Inflammatory macrophage treated with lipopolysaccharide for 4 hours (primary cell): ENCODE measurements at regions not wholly inside any gene's neighbourhood (a gene's known extent, or its start where the extent isn't known, plus 50 kb on each side); places are given as distances from the start of the nearest gene placed in this dataset.
"Not testable (repeated sequence)": the region's sequence is repeated elsewhere in the genome, so short reads cannot be mapped to it uniquely, and the experiment has no call there.

Experiments
- DNase-seq: peaks from one replicate; pipeline ENCODE4 v3.0.0-alpha.2; 2020

DNA sequence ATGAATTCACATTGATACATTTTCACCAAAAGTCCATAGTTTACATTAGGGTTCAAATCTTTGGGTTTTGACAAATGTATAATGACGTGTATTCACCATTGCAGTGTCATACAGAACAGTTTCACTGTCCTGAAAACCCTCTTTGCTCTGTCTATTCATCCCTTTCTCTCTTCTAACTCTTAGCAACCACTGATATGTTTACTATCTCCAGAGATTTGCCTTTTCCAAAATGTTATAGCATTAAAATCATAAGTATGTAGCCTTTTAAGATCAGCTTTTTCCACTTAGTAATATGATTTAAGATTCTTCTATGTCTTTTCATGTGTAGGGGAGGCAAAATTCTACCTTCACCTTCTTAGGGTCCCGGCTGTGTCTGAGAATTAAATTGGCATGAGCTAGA is 203.8 kb downstream of the TPRG1 start:
- DNase-seq = no peak

DNA sequence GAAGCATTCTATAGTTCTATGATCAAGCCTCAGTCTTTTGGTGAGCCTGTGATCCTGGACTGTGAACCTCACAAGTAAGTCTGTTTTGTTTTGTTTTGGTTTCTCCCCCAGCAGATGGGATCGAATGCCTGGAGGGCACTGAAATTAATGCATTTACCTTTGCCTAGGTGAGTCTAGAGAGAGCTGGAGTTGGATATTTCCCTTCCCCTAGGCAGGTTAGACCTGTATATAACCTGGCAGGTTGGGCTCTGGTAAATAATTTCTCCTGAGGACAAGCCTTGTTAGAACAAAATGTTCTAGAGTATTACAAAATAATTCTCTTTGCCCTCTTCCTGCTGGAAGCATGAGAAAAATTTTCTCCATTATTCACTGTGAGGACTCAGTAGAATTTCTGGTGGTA is 211.9 kb downstream of the TPRG1 start:
- no peak for DNase-seq

DNA sequence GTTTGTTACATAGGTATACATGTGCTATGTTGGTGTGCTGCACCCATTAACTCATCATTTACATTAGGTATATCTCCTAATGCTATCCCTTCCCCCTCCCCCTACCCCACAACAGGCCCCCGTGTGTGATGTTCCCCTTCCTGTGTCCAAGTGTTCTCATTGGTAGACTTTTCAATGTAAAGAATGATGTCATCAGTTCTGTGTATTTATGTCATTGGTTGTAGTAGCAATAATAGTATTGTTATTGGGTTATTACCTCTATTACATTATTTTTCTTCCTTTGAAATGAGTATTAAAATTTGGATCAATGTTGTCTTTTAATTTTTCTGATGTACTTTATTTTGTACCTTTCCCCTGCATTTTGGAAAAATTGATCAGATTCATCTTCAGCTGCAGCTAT is 214.1 kb downstream of the TPRG1 start:
- DNase-seq = not testable (repeated sequence)

DNA sequence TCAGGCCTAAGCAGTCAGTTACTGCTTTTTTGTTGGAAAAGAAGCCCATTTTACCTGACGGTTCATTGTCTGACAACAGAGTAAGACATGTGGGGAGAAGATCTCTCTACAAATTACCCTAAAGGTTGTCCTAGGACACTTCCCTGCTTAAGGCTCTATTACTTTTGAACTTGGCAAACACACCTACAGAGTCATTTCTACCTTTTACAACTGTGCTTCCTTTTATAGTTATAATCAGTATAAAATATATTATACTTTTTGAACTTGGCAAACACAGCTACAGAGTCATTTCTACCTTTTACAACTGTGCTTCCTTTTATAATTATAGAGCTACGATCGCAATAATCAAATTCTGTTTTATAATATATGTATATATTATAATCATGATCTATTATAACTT is 215.0 kb downstream of the TPRG1 start:
- DNase-seq = no peak

DNA sequence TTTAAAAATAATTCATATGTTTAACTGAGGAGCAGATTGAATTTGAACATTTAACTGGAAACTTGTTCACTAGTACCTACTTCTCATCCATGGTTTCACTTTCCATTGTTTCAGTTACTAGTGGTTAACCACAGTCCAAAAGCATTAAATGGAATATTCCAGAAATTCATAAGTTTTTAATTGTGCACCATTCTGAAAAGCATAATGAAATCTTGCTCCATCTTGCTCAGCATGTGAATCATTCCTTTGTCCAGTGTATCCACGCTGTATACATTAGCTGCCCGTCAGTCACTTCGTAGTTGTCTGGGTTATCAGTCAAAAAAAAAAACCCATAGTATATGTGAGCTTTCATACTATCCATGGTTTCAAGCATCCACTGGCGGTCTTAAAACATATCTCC is 217.6 kb downstream of the TPRG1 start:
- peak; percentile 21 for DNase-seq

DNA sequence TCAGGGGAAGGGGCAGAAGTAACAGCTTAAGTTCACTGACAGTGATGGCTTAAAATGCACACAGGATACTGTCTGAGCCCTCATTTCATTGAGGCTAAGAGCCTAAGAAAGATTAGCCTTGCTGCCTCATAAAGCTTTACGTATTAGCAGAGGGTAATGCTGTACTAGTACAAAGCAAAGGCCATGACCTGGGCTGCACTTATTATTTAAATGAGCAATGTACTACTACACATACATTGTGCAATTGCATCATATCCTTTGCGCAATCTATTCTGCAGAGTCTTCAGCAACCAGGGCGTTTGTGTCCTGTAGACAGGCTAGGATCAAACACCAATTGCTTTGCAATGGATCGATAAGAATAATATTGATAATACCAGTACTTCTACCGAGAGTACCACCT is 221.8 kb downstream of the TPRG1 start:
- DNase-seq = peak; percentile 77

DNA sequence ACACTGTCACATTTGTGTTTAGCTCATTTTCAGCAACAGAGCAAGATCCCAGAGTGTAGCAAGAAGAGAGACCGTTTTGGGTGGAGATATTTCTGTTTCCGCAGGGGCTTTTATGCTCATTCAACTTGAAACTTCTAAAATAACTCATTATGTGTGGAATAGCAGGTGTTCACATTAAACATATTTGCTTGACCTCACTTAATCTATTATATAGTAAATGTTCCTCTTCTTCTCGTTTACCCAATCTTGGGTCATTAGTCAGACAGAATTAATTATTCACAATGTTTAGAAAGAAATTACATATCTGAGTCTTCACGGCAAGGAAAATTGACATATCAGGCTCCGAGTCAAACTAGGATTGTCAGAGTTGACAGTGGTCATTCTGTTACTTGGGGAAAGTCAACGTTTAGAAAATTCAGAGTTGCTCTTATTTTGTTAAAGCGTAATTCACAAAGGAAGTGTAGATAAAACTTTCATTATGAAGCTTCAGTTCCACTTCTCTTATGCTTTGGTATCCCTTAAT is 222.9 kb downstream of the TPRG1 start:
- peak; percentile 1 for DNase-seq

DNA sequence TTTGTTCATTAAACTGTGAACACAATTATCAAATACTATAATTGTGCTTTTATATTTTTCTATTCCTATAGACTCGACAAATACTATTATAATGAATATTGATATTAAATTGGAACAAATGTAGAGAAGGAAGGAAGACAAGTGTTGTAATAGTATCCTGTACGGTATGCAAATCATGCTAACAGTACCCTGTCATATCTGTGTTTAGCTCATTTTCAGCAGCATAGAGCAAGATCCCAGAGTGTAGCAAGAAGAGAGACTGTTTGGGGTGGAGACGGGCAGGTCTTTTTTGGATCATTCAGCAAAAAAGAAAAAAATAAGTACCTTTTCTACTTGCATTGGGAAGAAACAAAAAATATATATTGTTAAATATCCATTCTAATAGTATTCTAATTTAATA is 224.1 kb downstream of the TPRG1 start:
- peak; percentile 14 for DNase-seq

DNA sequence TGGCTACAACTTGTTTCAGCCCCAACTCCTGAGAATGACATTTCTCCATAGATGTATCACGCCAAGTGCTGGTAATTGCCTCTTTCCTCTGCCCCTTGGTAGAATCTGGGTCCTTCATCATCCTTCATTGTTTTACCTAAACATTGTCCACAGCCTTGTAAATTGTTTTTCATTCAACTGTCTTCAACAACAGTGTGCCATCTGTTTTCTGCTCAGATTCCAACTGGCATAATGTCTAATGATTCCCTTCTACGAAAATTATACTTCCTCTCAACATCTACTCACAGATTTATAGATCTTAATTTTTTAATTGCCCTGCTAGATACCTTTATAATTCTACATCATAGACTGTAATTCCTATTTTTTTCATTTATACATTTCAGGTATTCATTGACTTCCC is 226.9 kb downstream of the TPRG1 start:
- DNase-seq = no peak

DNA sequence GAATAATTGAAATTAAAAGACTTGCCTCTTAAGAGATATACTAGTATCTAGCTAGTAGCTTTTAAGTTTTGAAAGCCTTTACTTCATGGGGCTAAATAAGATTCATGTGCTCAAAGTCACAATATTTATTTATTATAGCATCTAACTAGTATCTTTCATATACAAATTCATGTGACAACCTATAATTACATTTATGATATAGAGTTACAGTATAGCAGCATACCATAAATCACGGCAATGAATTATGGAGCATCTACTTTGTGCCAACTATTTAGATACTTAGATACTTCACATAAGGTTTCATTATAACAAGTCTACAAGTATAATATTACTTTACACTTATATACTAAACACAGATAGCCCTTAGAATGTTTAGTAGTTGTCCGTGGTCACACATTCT is 229.4 kb downstream of the TPRG1 start:
- DNase-seq = no peak

DNA sequence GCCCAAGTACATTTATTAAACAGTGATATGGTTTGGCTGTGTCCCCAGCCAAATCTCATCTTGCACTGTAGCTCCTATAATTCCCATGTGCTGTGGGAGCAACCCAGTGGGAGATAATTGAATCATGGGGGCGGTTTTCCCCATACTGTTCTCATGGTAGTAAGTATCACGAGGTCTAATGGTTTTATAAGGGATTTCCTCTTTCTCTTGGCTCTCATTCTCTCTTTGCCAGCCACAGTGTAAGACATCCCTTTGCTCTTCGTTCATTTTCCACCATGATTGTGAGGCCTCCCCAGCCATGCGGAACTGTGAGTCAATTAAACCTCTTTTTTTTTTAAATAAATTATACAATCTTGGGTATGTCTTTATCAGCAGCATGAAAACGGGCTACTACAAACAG is 228.0 kb upstream of the TP63 start:
- no peak for DNase-seq

DNA sequence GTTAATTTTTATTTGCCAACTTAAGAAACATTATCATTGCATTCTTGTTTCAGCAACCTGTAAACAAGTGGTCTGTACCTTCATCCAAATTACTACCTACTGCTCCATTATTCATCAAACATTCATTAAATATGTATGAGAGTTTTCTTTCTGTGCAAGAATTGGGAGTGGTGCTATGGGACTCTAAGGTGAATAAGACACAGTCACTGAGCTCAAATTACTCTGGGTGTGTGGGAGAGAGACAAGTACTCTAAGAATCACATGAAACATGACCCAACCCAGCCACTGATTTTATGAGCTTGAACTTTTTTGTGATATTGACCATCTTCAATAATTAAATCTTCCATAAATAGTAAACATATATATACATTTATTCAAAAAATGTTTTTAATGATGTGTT is 227.2 kb upstream of the TP63 start:
- DNase-seq = no peak

DNA sequence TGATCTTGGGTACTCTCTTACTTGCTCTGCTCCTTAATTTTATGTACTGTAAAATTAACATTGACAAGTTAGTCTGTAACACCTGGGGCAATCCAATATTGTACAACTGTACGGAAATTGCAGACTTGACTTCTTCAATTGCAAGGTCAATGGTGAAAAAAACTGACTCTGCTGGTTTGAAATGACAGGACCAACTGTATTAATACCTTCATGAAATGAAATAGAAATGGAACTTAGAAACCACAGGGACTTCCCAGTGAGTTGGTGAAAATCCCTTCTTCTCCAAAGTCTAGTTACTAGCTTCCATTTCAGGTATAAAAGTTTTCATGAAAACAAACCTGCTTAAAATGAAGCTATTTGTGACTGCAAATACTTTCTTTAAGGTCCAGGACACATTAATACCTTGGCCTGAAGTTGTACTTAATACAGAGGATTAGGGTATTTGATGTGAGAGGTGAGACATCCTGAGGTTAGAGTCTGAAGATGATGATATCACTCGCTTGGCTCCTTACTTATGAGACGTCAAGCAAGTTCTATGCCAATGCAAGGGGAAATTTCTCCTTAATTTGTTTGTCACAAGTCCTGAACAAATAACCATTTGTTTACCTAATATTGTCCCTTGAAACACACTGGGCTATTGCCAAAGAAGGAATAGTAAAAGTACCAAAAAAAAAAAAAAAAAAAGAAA is 226.2 kb upstream of the TP63 start:
- no peak for DNase-seq

DNA sequence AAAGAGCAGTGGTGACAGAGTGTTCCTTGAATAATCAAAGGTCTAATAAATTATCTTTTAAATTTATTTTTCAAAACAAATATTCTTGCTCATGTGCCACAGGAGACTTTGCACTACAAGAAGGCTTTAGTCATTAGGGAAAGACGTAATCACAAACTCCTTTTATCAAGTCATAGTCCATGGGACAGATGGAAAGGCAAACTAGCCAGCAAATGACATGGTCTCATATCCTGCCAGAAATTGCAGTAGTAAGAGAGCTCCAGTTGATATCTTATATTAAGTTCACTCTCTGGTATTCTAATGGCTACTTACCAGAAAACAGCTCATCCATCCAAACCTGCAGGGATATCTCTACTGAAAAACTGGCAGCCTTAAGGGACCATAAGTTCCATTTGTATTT is 225.0 kb upstream of the TP63 start:
- no peak for DNase-seq

DNA sequence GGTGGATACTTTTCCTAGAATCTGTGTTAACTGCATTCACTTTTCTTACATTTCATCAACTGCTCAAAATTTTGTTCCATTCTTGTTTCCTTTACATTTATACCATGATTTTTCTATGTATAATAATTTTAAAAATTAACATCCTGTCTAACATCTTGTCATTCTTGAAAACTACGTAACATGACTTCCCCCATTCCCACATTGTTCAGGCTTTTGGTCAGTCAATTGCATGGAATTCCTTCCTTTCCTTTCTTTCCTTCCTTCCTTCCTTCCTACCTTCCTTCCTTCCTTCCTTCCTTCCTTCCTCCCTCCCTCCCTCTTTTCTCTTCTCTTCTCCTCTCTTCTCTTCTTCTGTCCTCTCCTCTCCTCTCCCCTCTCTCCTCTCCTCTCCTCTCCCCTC is 220.7 kb upstream of the TP63 start:
- no peak for DNase-seq

DNA sequence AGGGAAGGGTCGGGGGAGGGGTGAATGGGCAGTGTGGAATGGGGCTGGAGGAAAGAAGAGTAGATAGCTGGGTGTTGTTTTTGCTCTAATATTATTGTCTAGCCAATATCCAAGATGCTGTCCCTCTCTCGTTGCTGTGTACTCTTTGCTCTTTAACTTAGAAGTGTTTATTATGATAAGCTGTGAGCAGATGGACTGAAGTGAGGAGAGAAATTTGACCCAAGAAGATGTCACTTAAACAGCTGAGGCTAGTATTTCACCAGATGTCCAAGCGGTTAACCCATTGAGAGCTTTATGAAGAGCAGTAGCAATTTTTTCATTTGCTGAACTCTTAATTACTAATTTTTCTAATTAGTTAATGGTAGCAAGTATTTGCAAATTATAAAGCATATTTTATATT is 212.2 kb upstream of the TP63 start:
- DNase-seq = no peak

DNA sequence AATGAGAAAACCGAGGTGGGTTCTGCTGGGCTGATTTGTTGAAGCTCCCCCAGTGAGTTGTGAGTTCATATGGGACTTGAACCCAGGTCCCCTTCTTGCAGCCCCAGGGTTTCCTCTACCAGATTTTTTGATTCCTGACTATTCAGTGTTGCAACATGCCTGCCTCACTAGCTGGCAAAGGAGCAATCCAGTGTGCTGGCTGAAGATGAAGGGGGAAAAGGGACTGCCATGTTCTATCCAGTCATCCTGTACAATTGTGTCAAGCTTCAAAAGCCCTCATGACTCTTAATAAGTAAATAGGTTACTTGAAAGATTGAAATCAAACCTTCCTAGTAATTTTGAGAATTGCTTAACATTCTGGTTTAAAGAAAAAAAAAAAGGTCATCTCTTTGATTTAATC is 211.5 kb upstream of the TP63 start:
- no peak for DNase-seq

DNA sequence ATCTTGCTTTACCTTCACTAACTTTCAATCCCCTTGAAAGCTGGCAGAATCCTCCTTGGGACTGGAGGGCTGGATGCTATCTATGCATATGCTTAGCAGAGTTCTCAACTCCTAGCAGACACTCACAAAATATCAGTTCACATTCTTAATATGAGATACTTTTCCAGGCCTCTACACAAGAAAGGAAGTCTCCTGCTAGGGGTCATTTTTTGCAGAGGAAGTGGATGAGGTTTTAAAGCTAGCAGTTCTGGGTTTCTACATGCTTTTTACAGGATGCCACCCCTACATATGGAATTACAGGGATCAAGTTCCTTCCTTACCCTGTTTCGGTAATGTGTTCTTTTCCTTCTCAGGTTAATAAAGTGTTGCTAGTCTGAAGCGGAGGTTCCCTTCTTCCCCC is 206.3 kb upstream of the TP63 start:
- DNase-seq = no peak

DNA sequence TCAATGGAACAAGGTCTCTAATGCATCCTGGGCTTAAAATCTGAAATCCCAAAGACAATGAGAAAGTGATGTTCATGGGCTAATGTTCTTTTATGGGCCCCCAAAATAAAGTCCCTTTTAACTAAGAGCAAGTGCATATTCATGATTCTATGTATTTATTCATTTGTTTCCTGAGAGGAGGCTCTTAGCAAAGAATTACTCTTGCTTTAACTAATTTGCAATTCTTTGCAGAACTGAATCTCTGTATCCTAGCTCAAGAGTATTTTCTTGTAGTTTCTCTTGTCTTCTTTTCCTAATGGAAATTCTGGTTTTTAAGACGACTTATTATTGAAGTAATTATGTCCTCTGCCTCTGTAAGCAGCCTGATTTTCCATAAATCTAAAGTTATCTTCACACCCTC is 202.2 kb upstream of the TP63 start:
- no peak for DNase-seq

DNA sequence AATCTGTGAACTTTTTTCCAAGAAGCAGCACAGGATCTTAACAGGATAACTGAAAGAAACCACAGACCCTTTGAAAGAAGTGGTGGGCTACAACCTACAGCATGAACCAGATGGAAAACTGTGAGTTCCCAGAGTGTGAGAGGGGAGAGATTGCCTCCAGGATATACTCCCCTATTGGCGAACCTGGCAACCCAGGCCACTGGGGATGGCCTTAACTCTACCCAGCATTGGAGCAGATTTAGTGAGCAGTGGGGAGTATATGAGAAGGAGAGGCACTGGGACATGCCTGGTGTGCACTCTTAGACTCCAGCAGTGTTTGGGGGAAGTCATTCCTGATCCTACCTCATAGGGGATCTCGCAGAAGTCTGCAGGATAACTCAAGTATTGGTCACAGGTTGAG is 201.0 kb upstream of the TP63 start:
- DNase-seq = no peak

DNA sequence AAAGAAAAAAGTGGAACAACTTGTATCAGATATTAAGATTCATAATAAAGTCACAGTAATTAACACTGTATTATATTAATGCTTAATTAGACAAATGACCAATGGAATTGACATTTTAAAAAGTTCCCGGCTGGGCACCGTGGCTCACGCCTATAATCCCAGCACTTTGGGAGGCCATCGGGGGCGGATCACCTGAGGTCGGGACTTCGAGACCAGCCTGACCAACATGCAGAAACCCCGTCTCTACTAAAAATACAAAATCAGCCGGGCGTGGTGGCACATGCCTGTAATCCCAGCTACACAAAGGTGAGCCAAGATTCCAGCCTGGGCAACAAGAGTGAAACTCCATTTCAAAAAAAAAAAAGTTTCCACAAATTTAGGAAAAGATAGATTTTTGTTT is 188.9 kb upstream of the TP63 start:
- not testable (repeated sequence) for DNase-seq

DNA sequence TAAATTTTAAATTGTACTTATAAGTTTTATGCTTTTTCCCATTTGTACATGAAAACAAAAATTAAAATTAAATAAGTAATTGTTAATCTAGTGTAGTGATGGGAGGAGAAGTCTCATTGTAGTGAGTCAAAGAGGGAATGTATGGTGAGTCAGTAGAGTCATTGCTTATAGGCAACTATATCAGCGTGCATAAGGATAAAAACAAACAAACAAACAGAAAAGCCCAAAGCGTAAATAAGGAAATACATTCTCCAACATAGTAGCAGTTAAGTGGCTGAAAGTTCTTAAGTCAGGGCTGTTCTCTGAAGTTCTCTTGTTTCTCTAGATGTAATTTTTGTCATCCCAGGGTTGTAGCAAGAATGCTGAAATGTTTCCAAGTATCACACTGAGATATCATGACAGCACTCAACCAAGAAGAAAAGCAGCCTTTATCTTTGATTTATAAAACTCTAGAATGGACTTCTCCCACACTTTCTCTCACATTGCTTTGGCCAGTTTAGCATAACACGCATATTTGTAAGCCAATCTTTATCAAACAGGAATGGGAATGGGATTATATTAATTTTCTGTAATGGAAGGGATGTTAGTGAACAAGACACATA is 184.1 kb upstream of the TP63 start:
- DNase-seq = no peak

DNA sequence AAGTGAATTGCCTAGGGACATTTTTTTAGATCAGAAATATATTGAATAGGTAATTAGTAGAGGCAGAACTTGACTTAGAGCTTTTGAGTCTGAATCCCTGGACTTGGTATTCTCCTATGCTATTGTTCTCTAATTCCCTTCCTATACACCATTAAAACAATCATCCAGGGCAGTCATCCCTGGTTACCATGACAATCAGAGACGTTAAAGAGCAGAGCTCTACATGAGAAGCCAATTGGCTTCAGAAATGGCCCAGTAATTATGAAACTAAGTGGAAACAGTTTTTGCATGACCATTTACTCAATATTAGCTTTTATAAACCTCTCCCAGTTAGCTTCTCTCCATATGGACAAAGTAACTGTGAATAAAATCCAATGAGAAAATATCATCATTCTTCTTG is 182.1 kb upstream of the TP63 start:
- DNase-seq = no peak

DNA sequence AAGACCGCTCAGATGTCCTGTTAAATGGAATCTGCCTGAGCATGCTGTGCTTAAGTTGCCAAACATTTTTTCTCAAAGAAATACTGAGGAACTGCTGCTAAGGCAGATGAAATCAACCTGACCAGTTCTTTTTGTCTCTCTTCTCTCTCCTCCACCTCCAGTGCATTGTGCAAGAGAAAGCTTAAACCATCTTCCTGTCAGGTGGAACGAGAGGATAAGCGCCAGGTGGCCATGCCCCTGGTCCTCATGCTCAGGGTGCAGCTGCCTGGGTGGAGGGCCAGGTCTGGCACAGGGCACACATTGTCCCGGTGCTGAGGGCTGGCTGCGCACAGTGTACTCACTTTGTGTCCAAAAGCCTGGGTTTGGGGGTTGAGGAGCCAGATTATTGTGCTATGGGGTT is 176.2 kb upstream of the TP63 start:
- DNase-seq = no peak
